Fibroblast of villous mesenchyme (primary cell): ENCODE measurements at regions not wholly inside any gene's neighbourhood (a gene's known extent, or its start where the extent isn't known, plus 50 kb on each side); places are given as distances from the start of the nearest gene placed in this dataset.

Experiments used
- DNase-seq: peaks from one replicate; pipeline ENCODE4 v3.0.0-alpha.2; 2010; ENCODE audit warnings: low read depth
- H3K4me3 ChIP-seq: 2 replicates; pipeline ENCODE4 v1.5.1; 2011; ENCODE audit warnings: low read depth, mild to moderate bottlenecking, low read length
- TF ChIP-seq, protein P1 (sequence below): IDR thresholded peaks from 2 replicates; pipeline ENCODE4 v1.5.1; 2012; ENCODE audit warnings: low read depth, mild to moderate bottlenecking, low read length; ENCODE audit not compliant: insufficient read depth

DNA sequence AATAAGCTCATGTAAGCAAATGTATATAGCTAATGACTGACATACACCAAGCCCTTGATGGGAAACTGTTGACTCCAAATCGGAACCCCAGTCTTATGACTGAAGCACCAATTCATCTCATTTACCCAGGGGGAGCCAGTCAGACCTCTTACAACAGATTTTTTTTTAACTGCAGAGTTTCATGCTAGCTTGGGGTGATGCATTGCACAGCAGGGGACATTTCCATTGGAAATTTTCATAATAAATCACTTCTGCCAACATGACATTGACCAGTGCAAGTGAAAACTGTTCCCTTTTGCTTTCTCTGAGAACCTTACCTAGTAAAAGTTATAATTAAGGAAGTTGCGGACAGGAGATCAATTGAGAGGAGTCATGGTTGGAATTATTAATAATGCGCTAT, 137.0 kb upstream of the VWC2 start:
- TF ChIP-seq, protein P1, sequence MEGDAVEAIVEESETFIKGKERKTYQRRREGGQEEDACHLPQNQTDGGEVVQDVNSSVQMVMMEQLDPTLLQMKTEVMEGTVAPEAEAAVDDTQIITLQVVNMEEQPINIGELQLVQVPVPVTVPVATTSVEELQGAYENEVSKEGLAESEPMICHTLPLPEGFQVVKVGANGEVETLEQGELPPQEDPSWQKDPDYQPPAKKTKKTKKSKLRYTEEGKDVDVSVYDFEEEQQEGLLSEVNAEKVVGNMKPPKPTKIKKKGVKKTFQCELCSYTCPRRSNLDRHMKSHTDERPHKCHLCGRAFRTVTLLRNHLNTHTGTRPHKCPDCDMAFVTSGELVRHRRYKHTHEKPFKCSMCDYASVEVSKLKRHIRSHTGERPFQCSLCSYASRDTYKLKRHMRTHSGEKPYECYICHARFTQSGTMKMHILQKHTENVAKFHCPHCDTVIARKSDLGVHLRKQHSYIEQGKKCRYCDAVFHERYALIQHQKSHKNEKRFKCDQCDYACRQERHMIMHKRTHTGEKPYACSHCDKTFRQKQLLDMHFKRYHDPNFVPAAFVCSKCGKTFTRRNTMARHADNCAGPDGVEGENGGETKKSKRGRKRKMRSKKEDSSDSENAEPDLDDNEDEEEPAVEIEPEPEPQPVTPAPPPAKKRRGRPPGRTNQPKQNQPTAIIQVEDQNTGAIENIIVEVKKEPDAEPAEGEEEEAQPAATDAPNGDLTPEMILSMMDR = no peak
- no peak overlapping the region for H3K4me3 ChIP-seq
- DNase-seq = no peak

DNA sequence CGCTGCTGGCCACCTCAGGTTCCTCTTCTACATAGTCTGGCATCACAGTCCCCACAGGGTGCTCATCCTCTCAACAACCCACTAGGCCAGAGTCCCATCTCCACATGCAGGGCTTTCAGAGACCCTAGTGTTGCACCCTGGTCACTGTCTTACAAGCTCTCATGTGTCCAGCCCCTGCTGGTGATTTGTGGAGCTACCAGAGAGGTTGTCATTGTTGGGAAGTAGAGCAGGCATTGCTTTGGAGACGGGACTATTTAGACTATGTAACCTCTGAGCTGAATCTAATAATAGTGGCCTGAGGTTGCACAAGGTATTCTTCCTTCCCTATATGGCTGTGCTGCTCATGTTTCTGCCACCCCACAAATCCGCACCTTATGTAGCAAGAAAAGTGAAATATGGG, 135.3 kb upstream of the VWC2 start:
- no peak overlapping the region for H3K4me3 ChIP-seq
- DNase-seq = no peak
- TF ChIP-seq, protein P1 = no peak

DNA sequence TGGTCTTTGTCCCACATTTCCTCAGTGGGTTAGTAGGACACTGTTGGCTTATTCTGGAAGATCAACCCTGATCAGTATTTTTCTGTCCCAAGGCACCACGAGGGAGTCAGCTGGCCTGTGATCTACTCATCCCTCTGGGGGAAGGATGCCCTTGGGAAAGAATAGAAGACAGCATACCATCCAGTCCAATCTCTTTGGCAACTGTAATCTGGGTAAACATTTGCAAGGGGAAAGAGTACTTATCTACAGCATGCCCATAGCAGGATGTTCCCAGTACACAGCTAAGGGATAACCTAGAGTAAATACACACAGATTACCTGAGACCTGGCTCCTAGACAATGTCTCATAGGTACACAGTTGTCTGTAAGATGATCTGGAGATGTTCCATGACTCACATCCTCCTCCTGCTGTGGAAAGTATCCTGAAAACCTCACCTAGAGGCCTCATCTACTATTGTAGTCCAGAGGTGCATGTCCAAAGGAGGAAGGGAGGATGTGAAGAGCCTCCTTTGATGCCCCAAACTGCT, 134.3 kb upstream of the VWC2 start:
- no peak for DNase-seq
- no peak overlapping the region for H3K4me3 ChIP-seq
- TF ChIP-seq, protein P1 = no peak

DNA sequence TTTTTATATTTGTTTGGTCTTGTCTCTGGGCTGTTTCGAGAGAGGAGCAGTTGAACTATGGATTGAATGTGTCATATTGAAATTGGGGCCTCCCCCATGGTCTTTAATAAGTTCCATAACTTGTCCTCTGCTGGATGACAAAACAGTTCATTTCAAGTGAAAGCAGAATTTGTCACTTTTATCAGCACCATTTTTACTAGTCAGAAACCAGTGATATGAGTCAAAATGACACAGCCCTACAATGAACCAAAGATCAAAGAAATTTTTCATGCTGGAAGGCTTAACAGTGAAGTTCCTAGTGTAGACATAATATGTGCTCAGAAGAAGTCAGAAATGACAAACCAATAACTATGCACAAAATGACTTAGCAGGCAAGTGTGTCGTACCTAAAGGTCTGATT, 133.6 kb upstream of the VWC2 start:
- TF ChIP-seq, protein P1 = no peak
- H3K4me3 ChIP-seq = no peak overlapping the region
- no peak for DNase-seq

DNA sequence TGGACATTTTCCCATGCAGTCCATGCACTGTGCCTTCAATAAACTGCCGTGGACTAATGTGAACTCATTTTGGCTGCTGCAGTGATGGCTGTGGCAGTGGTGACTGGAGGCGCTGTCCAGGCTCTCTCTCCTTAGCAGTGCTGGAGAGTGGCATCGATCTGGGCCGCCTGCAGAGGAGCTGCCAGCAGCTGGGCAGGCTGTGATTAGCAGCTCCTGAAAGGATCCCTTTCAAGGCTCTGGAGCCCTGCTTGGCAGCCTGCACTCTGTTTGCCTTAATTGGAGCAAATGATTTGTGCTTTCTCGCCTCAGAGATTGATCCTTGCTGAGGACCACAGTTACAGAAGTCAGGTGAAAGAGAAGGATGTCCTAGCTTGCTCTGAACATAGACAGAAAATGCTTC, 130.1 kb upstream of the VWC2 start:
- H3K4me3 ChIP-seq = no peak overlapping the region
- TF ChIP-seq, protein P1 = no peak
- DNase-seq = no peak

DNA sequence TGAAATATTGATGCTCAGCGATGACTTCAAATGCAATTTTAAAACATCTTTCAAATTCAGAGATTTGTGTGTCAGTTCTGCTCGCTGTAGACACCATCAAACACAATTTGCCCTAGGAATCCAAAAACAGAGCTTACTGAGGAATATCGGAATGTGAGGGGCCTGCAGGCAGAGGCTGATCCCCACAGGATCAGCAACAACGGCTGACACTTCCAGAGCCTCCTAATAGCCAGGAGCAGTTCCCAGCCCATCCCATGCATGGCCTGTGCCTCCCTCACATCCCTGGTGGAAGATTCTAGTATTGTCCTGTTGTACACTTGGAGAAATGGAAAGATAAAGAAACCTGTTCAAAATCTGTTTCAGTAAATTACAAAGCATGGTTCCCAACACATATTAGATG, 129.7 kb upstream of the VWC2 start:
- no peak overlapping the region for H3K4me3 ChIP-seq
- TF ChIP-seq, protein P1 = no peak
- DNase-seq = no peak
